Adipocyte (in vitro differentiated cells): ENCODE measurements at regions not wholly inside any gene's neighbourhood (a gene's known extent, or its start where the extent isn't known, plus 50 kb on each side); places are given as distances from the start of the nearest gene placed in this dataset.
A peak's percentile ranks its signal among the peaks of the same experiment; 100 is the strongest.

Experiments
- DNase-seq: peaks from one replicate; pipeline ENCODE4 v3.0.0-alpha.2; 2015; ENCODE audit warnings: low read depth
- H3K27me3 ChIP-seq: replicated peaks from 2 replicates; pipeline ENCODE4 v1.7.0; 2013; ENCODE audit warnings: mild to moderate bottlenecking, low read length, moderate library complexity; ENCODE audit not compliant: control insufficient read depth, insufficient read depth
- H3K36me3 ChIP-seq: 2 replicates; pipeline ENCODE4 v1.7.0; 2013; ENCODE audit warnings: low read length, mild to moderate bottlenecking, moderate library complexity; ENCODE audit not compliant: control insufficient read depth, insufficient read depth, severe bottlenecking
- H3K4me1 ChIP-seq: 2 replicates; pipeline ENCODE4 v1.7.0; 2013; ENCODE audit warnings: mild to moderate bottlenecking, low read length, moderate library complexity; ENCODE audit not compliant: control insufficient read depth, insufficient read depth
- H3K4me3 ChIP-seq: 2 replicates; pipeline ENCODE4 v1.7.0; 2013; ENCODE audit warnings: mild to moderate bottlenecking, low read length, moderate library complexity
- H3K9ac ChIP-seq: 2 replicates; pipeline ENCODE4 v1.7.0; 2013; ENCODE audit warnings: mild to moderate bottlenecking, low read length, moderate library complexity
- H3K9me3 ChIP-seq: 2 replicates; pipeline ENCODE4 v1.7.0; 2013; ENCODE audit warnings: mild to moderate bottlenecking, low read length, moderate library complexity; ENCODE audit not compliant: control insufficient read depth

DNA sequence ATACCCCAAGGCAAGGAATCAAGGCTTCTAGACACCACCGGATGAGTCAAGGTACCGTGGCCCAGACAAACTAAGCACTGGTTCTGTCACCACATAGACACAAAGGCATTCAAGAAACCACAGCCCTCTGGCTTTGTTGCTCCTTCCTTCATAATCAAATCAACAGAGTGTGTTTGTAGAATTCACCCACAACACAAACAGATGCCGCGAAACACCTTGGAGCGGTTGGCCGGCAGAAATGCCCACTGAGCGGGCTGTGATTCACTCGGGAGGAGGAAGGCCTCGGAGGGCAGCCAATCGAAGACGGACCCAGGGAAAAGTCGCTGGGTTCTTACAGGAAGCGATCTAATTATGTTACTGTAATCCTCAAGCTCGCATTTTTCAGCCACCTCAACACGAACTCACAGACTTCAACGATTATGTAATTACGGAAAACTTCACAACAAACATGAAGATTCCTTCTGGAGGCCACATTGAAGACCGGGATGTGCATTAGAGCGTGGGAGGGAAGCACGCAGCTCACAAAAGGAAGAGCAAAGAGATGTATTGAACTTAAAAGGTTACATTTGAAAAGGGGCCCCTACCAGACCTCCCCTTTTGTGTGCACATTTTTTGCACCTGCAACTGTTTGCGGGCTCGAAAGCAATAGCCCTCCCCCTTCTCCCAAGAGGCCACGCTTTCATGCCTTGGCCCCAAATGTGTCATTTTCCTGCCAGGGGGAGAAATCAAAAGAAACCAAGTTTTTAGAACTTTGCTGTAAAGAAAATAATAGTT lies 184.7 kb upstream of the PREP start:
- H3K9me3 ChIP-seq, result no peaks in the 10 kb centered on the region
- H3K36me3 ChIP-seq, result no peaks in the 10 kb centered on the region
- no peak overlapping the region for H3K4me3 ChIP-seq
- DNase-seq, result peak; percentile 74
- H3K9ac ChIP-seq, result no peak overlapping the region
- H3K4me1 ChIP-seq, result no peaks in the 10 kb centered on the region
- no peaks in the 10 kb centered on the region for H3K27me3 ChIP-seq

DNA sequence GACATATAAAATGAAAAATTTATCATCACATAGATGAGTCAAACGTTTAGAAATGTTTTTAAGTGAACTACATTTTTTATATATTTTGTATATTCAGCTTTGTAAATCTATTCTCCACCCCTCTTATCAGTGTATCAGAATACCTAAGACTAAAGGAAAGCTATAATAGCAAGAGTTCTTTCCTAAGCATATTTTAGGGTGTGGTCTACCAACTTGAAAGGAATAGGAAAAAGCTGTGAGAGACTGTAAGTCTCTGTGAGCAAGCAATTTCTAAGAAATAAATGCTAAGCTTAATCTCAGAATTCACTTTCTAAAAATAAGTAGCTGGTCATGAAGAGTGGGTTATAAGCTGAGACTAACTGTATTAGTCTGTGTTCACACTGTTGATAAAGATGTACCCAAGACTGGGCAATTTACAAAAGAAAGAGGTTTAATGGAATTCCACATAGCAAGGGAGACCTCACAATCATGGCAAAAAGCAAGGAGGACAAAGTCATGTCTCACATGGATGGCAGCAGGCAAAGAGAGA lies 175.4 kb upstream of the PREP start:
- no peaks in the 10 kb centered on the region for H3K27me3 ChIP-seq
- no peak overlapping the region for H3K9ac ChIP-seq

DNA sequence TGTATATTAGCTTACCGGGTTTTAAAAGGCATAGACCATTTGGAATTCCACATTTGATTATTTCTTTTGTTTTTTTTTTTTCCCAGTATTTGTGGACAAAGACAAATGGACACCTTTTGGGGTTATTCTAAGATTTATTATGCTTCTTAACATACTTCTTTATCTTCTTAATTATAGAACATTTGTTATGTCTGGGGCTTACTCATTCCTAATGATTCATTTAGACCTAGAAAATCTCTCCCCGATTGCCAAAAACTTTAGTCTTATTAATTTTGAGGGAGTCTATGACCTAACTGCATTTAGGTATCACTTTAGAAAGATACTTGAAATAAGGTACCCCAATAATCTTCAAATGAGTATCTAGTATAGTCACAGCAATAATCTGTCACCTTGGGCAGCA lies 170.7 kb upstream of the PREP start:
- no peak for DNase-seq
- Histone ChIP-seq H3K9me3 (no peaks in the 10 kb centered on the region), H3K36me3 (no peaks in the 10 kb centered on the region), H3K4me1 (peaks cover 10% of the 10 kb centered on the region), H3K27me3 (no peaks in the 10 kb centered on the region), H3K4me3 (no peak overlapping the region), H3K9ac (no peak overlapping the region)

More for the DNA sequence above, 175.4 kb upstream of the PREP start:
- H3K4me3 ChIP-seq, result no peak overlapping the region
- no peaks in the 10 kb centered on the region for H3K9me3 ChIP-seq
- DNase-seq, result no peak
- peaks cover 7% of the 10 kb centered on the region for H3K4me1 ChIP-seq
- no peaks in the 10 kb centered on the region for H3K36me3 ChIP-seq

DNA sequence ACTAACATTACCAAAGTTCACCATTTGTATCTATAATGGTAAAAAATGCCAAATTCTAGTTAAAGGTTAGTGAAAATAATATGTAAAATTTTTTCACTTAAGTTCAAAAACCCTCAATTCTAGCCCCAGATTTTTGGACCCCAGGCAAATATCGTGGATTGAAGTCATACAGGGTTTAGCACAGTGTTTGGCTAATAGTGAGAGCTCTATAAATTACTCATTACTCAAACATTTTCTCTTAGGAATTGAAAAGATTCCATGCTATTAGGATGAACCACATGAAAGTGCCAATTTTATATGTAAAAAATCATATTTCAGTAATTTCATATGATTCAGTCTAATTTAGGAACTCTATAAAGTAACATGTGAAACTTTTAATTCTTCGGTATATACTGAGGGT lies 170.3 kb upstream of the PREP start:
- no peaks in the 10 kb centered on the region for H3K36me3 ChIP-seq
- H3K9me3 ChIP-seq, result no peaks in the 10 kb centered on the region
- DNase-seq, result no peak
- H3K4me1 ChIP-seq, result peaks cover 10% of the 10 kb centered on the region
- no peaks in the 10 kb centered on the region for H3K27me3 ChIP-seq
- no peak overlapping the region for H3K4me3 ChIP-seq
- H3K9ac ChIP-seq, result no peak overlapping the region

DNA sequence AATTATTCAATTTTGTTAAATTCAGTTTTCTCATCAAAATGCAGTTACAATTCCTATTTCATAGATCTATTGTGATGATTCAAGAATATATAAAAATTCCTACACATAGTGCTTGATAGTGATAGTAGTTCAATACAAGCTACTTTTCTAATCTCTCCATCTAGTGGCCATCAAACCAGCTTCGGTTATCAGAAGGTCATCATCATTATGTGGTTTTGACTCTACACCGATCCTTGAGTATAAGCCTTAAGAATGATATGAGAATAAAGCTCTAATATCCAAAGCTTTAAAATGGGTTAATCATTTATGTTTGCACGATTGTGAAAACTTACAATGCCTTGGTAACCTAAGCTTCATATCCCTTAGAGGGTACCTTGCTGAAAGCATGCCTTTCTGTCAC lies 167.5 kb upstream of the PREP start:
- Histone ChIP-seq H3K27me3 (no peaks in the 10 kb centered on the region), H3K9ac (no peak overlapping the region), H3K9me3 (no peaks in the 10 kb centered on the region), H3K4me3 (no peak overlapping the region), H3K4me1 (peaks cover 10% of the 10 kb centered on the region), H3K36me3 (no peaks in the 10 kb centered on the region)
- DNase-seq, result no peak

DNA sequence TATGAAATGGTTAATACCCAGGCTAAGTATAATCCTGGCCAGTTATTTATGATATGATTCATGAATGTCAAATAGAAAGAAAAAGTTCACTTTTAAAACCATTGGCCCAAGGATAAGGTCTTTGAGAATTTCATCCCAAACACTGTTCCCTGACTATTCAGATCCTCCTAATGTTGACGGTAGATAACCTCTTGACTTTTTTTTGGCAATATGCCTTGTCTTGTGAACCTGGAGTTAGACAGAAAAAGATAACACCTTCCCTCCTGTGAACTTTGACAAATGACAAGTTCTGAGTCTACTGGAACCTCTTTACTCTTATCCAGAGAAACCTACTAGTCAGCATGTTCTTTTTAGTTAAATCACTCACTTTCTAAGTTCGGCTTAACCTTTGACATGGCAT lies 166.8 kb upstream of the PREP start:
- H3K9ac ChIP-seq, result no peak overlapping the region
- no peak for DNase-seq
- H3K27me3 ChIP-seq, result no peaks in the 10 kb centered on the region
- no peak overlapping the region for H3K4me3 ChIP-seq
- no peaks in the 10 kb centered on the region for H3K9me3 ChIP-seq
- H3K4me1 ChIP-seq, result peaks cover 10% of the 10 kb centered on the region
- H3K36me3 ChIP-seq, result no peaks in the 10 kb centered on the region

DNA sequence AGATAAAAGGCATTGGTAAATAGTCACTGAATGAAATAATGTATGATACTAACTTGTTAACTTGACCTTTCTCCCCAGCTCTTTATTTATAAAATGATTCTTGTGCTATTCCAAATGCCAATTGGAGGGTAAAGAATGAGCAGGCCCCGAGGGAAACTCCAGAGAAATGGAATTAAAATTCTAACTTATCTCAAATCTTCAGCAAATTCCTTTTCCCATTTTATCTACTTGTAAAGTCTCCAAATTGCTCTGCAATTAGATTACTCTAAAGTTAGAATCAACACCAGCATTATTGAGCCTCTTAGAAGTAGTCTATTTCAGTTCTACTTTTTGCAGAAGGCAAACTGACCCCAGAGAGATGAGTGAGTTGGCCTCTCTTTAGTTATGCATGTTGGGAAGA lies 165.9 kb upstream of the PREP start:
- Histone ChIP-seq H3K9ac (no peak overlapping the region), H3K36me3 (no peaks in the 10 kb centered on the region), H3K27me3 (no peaks in the 10 kb centered on the region), H3K4me3 (no peak overlapping the region), H3K9me3 (no peaks in the 10 kb centered on the region), H3K4me1 (peaks cover 9% of the 10 kb centered on the region)
- no peak for DNase-seq

DNA sequence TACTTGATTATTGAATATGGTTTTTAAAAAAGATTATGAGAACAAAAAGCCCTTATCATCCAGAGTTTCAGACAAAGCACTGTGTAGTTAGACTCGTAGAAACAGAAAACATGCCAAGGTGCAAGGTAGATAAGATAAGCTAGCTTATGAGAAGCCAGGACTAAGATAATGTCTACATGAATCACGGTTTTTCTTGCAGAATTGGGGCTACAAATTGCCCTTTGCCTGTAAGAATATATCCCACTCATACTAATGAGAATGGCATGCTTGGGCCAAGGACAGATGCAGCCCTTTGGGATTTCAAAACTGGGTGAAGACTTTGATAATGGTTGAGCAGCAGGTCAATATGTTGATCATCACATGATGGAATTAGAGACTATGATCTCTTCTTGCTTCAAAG lies 165.3 kb upstream of the PREP start:
- no peak overlapping the region for H3K4me3 ChIP-seq
- H3K27me3 ChIP-seq, result no peaks in the 10 kb centered on the region
- no peak for DNase-seq
- H3K36me3 ChIP-seq, result no peaks in the 10 kb centered on the region
- no peak overlapping the region for H3K9ac ChIP-seq
- H3K9me3 ChIP-seq, result no peaks in the 10 kb centered on the region
- peaks cover 3% of the 10 kb centered on the region for H3K4me1 ChIP-seq

DNA sequence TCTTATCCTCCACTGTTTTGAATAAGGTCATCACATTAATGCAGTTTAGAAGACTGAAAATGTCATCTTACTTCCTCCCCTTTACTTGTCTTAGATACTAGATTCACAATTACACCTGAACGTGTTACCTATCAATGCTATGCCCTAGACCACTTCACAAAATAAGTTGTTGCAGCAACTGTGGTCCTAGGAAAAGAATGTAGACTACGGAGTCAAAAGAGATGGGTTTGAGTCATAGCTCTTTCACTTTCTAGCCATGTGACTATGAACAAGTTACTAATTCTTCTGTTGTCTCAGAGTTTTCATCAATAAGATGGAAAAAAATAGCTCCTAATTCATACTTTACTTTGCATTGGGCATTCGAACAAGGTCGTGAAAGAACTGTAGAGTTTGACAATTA lies 164.3 kb upstream of the PREP start:
- H3K9me3 ChIP-seq, result peaks cover 3% of the 10 kb centered on the region
- no peak for DNase-seq
- no peaks in the 10 kb centered on the region for H3K27me3 ChIP-seq
- no peaks in the 10 kb centered on the region for H3K4me1 ChIP-seq
- no peak overlapping the region for H3K4me3 ChIP-seq
- H3K9ac ChIP-seq, result no peak overlapping the region
- no peaks in the 10 kb centered on the region for H3K36me3 ChIP-seq

DNA sequence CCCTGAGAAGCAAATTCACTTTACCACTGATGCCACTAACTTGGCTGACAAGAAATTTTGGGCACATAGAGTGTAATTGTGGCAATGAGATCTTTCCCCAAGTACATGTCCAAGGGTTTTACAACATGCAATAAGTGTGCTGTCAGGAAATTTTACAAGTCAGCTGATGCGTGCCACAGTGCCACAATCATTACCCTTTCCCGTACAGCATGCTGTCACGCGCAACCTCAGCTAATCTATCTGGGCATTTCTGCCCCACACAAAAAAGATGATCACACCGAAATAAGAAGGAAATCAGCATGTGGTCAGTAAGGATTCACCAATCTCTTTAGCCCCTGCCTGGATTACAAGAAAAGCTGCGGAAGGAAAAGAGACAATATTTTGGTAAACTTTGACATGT lies 163.6 kb upstream of the PREP start:
- Histone ChIP-seq H3K4me1 (no peaks in the 10 kb centered on the region), H3K9ac (no peak overlapping the region), H3K27me3 (no peaks in the 10 kb centered on the region), H3K4me3 (no peak overlapping the region), H3K9me3 (peaks cover 3% of the 10 kb centered on the region), H3K36me3 (no peaks in the 10 kb centered on the region)
- DNase-seq, result no peak

DNA sequence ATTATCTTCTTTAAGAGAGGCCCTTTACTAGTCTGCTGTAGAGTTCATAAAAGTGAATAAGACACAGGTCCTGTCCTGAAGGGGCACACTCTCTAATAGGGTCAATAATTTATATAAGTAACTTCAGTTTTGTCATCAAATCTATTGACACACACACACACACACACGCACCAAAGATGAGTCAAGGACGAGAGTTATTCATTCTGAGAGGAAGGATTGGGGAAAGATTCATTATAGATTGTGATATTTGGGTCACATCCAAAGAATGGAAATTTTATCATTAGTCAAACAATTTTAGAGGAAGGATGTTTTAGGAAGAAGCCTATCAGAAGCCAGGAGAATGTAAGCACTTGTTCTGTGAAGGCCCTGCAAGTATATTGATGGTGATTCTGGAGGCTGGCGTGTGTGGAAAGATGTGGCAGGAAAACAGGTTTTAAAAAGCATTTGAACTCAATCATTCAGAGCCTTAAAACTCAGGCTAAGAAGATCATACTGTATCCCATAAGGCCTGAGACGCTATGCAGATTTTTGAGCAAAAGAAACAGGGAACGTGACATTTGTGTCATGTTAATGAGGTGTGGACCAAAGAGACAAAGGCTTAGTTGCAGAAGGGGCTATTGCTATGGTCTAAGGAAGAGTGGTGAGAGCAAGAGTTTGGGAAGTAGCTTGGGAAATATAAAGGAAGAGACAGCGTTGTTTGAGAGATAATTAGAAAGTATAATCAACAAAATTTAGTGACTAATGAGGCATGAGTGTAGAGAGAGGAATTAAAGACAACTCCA lies 161.4 kb upstream of the PREP start:
- no peak for DNase-seq
- H3K27me3 ChIP-seq, result no peaks in the 10 kb centered on the region
- H3K4me1 ChIP-seq, result peaks cover 12% of the 10 kb centered on the region
- peaks cover 3% of the 10 kb centered on the region for H3K9me3 ChIP-seq
- no peak overlapping the region for H3K4me3 ChIP-seq
- no peak overlapping the region for H3K9ac ChIP-seq
- H3K36me3 ChIP-seq, result no peaks in the 10 kb centered on the region
